ENCODE measurements at regions not wholly inside any gene's neighbourhood (a gene's known extent, or its start where the extent isn't known, plus 50 kb on each side); places are given as distances from the start of the nearest gene placed in this dataset.
"Not testable (repeated sequence)": the region's sequence is repeated elsewhere in the genome, so short reads cannot be mapped to it uniquely, and the experiment has no call there.

- Histone ChIP-seq H3K9me3 (no peaks in the 10 kb centered on the region), H3K4me1 (peaks cover 10% of the 10 kb centered on the region), H3K27me3 (no peaks in the 10 kb centered on the region), H3K4me3 (no peak overlapping the region), H3K36me3 (no peaks in the 10 kb centered on the region), H3K4me2 (no peak overlapping the region), H3K27ac (no peak overlapping the region), H3K9ac (no peak overlapping the region), H4K20me1 (no peaks in the 10 kb centered on the region)
- TF ChIP-seq Cebpa-rat (IDR thresholded peaks at IDR 0.05), result no peak
Measured at GRCh38 chr2:190742431-190742830, 93.5 kb downstream of the NAB1 start.

GRCh38 chr2:190744041-190744440, 95.2 kb downstream of the NAB1 start:
- no peak overlapping the region for H3K4me2 ChIP-seq
- H3K27ac ChIP-seq, result no peak overlapping the region
- no peaks in the 10 kb centered on the region for H3K27me3 ChIP-seq
- H4K20me1 ChIP-seq, result no peaks in the 10 kb centered on the region
- no peaks in the 10 kb centered on the region for H3K9me3 ChIP-seq
- no peak overlapping the region for H3K9ac ChIP-seq
- H3K36me3 ChIP-seq, result no peaks in the 10 kb centered on the region
- H3K4me1 ChIP-seq, result peaks cover 10% of the 10 kb centered on the region
- TF ChIP-seq Cebpa-rat (IDR thresholded peaks at IDR 0.05), result no peak
- no peak overlapping the region for H3K4me3 ChIP-seq

GRCh38 chr2:190746971-190747761, 98.3 kb downstream of the NAB1 start:
- Histone ChIP-seq H3K27me3 (no peaks in the 10 kb centered on the region), H3K4me3 (no peak overlapping the region), H3K9me3 (no peaks in the 10 kb centered on the region), H3K4me2 (peak overlapping the region; percentile 49), H3K9ac (no peak overlapping the region), H3K4me1 (peaks cover 10% of the 10 kb centered on the region), H4K20me1 (no peaks in the 10 kb centered on the region), H3K36me3 (no peaks in the 10 kb centered on the region), H3K27ac (no peak overlapping the region)
- no peak for TF ChIP-seq Cebpa-rat (IDR thresholded peaks at IDR 0.05)

GRCh38 chr2:190748966-190749365, 100.1 kb downstream of the NAB1 start:
- Histone ChIP-seq H3K27me3 (no peaks in the 10 kb centered on the region), H3K9ac (no peak overlapping the region), H3K27ac (no peak overlapping the region), H3K4me2 (no peak overlapping the region), H3K4me1 (peaks cover 10% of the 10 kb centered on the region), H3K36me3 (no peaks in the 10 kb centered on the region), H4K20me1 (no peaks in the 10 kb centered on the region), H3K9me3 (no peaks in the 10 kb centered on the region), H3K4me3 (no peak overlapping the region)
- TF ChIP-seq Cebpa-rat (IDR thresholded peaks at IDR 0.05), result no peak

- TF ChIP-seq Cebpa-rat (IDR thresholded peaks at IDR 0.05), result no peak
- H3K4me3 ChIP-seq, result no peak overlapping the region
- no peak overlapping the region for H3K9ac ChIP-seq
- H3K4me2 ChIP-seq, result no peak overlapping the region
- H3K27me3 ChIP-seq, result no peaks in the 10 kb centered on the region
- no peaks in the 10 kb centered on the region for H3K4me1 ChIP-seq
- H4K20me1 ChIP-seq, result no peaks in the 10 kb centered on the region
- 0 out of 2 replicates have a peak, but pooled peaks cover 6% of the 10 kb centered on the region for H3K9me3 ChIP-seq
- no peak overlapping the region for H3K27ac ChIP-seq
- H3K36me3 ChIP-seq, result no peaks in the 10 kb centered on the region
Measured at GRCh38 chr2:190755772-190756415, 107.0 kb downstream of the NAB1 start.

- no peak overlapping the region for H3K9ac ChIP-seq
- peaks cover 11% of the 10 kb centered on the region; the same call in 1 of the 2 replicates for H3K9me3 ChIP-seq
- H3K4me1 ChIP-seq, result no peaks in the 10 kb centered on the region
- no peak overlapping the region for H3K27ac ChIP-seq
- H3K4me3 ChIP-seq, result no peak overlapping the region
- no peak for TF ChIP-seq Cebpa-rat (IDR thresholded peaks at IDR 0.05)
- H3K36me3 ChIP-seq, result no peaks in the 10 kb centered on the region
- no peaks in the 10 kb centered on the region for H4K20me1 ChIP-seq
- no peak overlapping the region for H3K4me2 ChIP-seq
- no peaks in the 10 kb centered on the region for H3K27me3 ChIP-seq
Measured at GRCh38 chr2:190759749-190760213, 110.9 kb downstream of the NAB1 start.

GRCh38 chr2:190760353-190761150, 111.7 kb downstream of the NAB1 start:
- H3K4me3 ChIP-seq, H3K27ac ChIP-seq, H3K9ac ChIP-seq, H3K4me2 ChIP-seq, H3K36me3 ChIP-seq, H3K4me1 ChIP-seq, H3K27me3 ChIP-seq, H4K20me1 ChIP-seq: not testable (repeated sequence)
- peaks cover 11% of the 10 kb centered on the region; the same call in 1 of the 2 replicates for H3K9me3 ChIP-seq

- H3K4me3 ChIP-seq, H3K4me1 ChIP-seq, H3K4me2 ChIP-seq, H3K36me3 ChIP-seq, H4K20me1 ChIP-seq, H3K27ac ChIP-seq, H3K27me3 ChIP-seq, H3K9ac ChIP-seq: not testable (repeated sequence)
- H3K9me3 ChIP-seq, result peaks cover 11% of the 10 kb centered on the region; the same call in 1 of the 2 replicates
Measured at GRCh38 chr2:190761216-190761615, 112.3 kb downstream of the NAB1 start.

GRCh38 chr2:190762566-190762965, 113.7 kb downstream of the NAB1 start:
- H3K4me1 ChIP-seq, result no peaks in the 10 kb centered on the region
- TF ChIP-seq Cebpa-rat (IDR thresholded peaks at IDR 0.05), result no peak
- H3K4me2 ChIP-seq, result no peak overlapping the region
- no peaks in the 10 kb centered on the region for H4K20me1 ChIP-seq
- no peak overlapping the region for H3K9ac ChIP-seq
- H3K27ac ChIP-seq, result no peak overlapping the region
- no peaks in the 10 kb centered on the region for H3K27me3 ChIP-seq
- no peak overlapping the region for H3K4me3 ChIP-seq
- no peaks in the 10 kb centered on the region for H3K36me3 ChIP-seq
- H3K9me3 ChIP-seq, result peaks cover 11% of the 10 kb centered on the region; the same call in 1 of the 2 replicates

- Histone ChIP-seq H3K27ac (no peak overlapping the region), H4K20me1 (no peaks in the 10 kb centered on the region), H3K9me3 (peaks cover 11% of the 10 kb centered on the region; the same call in 1 of the 2 replicates), H3K4me1 (no peaks in the 10 kb centered on the region), H3K4me3 (no peak overlapping the region), H3K27me3 (no peaks in the 10 kb centered on the region), H3K36me3 (no peaks in the 10 kb centered on the region), H3K9ac (no peak overlapping the region), H3K4me2 (no peak overlapping the region)
- no peak for TF ChIP-seq Cebpa-rat (IDR thresholded peaks at IDR 0.05)
Measured at GRCh38 chr2:190763100-190763499, 114.2 kb downstream of the NAB1 start.

Measured in BLaER1 (cell line).